Cardiac fibroblast (primary cell): ENCODE measurements at regions not wholly inside any gene's neighbourhood (a gene's known extent, or its start where the extent isn't known, plus 50 kb on each side); places are given as distances from the start of the nearest gene placed in this dataset.

ENCODE experiments used
- DNase-seq, 2 donors: peaks; one replicate each; pipeline versions ENCODE4 v3.0.0 to v3.0.0-alpha.2; 2010; ENCODE audit warnings: low read depth in 2 of 2
- H3K4me3 ChIP-seq, 2 donors: replicated peaks in 1 of 2; 1 replicate in 1 of 2; 2 replicates in 1 of 2; pipeline ENCODE4 v1.5.1; 2011; ENCODE audit warnings: low read depth in 2 of 2, low read length in 2 of 2, mild to moderate bottlenecking in 2 of 2, moderate library complexity in 1 of 2
- TF ChIP-seq, protein P1 (sequence below): IDR thresholded peaks from one replicate; pipeline ENCODE4 v1.5.1; 2011; ENCODE audit warnings: low read depth, mild to moderate bottlenecking, low read length, inconsistent platforms

DNA sequence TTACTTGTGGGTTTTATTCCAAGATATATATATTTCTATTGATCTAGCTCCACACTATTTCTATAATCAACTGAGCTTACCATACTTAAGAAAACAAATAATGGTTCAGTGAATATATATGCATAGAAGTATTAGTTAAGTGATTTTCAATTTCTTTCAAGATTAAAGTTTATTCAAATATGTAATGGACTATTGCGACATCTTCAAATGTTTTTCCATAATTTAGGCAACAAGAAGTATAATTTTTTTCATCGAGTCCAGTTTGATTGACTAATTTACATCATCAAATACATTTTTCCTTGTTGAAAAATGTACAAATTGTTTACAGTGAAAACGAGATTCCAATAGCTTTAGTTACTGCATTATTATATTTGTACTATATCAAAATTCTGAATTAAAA is 528.6 kb downstream of the PTPRC start:
- TF ChIP-seq, protein P1, sequence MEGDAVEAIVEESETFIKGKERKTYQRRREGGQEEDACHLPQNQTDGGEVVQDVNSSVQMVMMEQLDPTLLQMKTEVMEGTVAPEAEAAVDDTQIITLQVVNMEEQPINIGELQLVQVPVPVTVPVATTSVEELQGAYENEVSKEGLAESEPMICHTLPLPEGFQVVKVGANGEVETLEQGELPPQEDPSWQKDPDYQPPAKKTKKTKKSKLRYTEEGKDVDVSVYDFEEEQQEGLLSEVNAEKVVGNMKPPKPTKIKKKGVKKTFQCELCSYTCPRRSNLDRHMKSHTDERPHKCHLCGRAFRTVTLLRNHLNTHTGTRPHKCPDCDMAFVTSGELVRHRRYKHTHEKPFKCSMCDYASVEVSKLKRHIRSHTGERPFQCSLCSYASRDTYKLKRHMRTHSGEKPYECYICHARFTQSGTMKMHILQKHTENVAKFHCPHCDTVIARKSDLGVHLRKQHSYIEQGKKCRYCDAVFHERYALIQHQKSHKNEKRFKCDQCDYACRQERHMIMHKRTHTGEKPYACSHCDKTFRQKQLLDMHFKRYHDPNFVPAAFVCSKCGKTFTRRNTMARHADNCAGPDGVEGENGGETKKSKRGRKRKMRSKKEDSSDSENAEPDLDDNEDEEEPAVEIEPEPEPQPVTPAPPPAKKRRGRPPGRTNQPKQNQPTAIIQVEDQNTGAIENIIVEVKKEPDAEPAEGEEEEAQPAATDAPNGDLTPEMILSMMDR = no peak
- no peak for DNase-seq
- no peak overlapping the region for H3K4me3 ChIP-seq

DNA sequence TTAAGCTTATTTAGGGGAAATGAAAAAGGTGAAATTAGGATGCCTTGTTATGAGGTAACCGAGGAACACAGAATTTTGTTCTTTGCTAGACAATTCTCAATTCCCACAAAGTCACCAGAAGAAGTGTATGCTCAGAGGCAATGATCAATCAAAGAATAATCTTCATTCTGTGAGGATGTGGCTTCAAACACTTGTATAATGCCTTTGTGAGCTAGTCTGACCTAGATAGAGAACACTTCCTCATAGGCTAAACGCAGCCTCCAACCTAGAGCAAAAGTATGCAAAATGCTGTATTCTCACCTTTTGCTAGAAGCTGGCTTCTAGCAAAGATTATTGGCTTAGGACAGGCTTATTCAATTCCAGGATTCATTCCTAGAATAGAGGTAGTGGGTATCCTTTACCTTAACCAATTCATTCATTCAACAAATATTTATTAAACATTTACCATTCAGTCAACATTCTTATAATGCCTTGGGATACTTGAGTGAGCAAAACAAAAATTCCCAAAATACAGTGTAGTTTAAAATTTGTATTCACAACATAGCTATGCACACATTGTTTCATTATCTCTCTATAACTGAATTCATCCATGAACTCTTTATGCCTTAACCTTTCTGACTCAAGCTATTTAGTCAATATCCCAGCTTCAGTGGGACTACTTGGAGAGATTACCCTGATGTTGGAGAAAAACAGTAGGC is 530.2 kb downstream of the PTPRC start:
- TF ChIP-seq, protein P1 = no peak
- no peak overlapping the region for H3K4me3 ChIP-seq
- DNase-seq = no peak

DNA sequence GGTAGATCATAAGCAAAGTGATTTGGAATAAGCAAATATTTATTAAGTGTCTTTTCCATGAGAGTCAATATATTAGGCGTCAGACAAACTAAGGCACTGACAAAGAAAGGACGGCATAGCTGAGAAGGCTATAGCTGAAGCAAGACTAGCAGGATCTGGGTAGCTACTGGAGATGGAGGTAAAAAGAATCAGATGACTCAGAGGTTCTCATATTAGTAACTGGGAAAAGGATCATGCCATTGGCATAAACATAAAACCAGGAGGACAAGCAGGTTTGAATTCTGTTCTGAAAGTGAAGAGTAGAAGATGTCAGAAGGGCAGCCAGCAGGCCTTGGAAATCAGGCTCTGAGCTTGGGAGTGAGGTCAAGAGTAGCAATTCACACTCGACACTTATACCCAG is 531.9 kb downstream of the PTPRC start:
- TF ChIP-seq, protein P1 = no peak
- no peak for DNase-seq
- no peak overlapping the region for H3K4me3 ChIP-seq

DNA sequence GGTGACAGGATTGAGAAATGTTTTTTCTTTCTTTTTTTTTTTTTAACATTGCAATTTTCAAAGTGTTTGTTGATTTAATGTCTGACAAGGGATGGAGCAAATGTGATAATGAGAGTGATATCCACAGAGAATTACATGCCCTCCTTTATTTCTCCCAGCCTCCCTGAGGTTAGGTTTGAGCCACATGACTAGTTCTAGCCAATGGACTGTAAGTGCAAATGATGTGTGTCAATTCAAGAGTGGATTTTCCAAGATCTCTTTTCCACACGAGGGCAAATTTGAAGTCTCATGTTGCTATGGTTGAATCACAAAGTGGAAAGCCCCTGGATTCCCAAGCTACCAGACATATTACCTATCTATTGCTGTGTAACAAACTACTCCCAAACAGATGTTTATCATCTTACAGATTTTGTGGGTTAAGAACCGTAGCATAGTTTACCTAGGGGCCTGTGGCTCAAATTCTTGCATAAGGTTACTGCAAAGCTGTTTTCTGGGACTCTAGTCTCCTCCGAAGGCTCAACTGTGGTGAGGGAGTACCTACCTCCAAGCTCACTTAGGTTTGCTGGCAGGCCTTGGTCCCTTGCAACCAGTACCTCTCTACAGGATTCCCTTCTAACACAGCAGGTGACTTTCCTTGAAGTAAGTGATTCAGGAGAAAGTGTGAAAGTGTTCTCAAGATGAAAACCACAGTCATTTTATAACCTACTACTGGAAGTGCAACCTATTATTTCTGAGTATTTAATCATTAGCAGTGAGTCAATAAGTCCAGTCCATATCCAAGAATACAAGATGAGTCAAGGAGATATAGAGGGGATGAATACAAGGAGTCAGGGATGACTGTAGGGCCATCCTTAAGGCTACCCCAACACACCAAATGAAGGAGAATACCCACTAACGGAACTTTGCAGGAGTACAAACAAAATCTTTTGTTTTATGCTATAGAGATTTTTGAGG is 533.6 kb downstream of the PTPRC start:
- H3K4me3 ChIP-seq = no peak overlapping the region
- TF ChIP-seq, protein P1 = no peak
- DNase-seq = peak in 1 of 2 donors; percentile 8

DNA sequence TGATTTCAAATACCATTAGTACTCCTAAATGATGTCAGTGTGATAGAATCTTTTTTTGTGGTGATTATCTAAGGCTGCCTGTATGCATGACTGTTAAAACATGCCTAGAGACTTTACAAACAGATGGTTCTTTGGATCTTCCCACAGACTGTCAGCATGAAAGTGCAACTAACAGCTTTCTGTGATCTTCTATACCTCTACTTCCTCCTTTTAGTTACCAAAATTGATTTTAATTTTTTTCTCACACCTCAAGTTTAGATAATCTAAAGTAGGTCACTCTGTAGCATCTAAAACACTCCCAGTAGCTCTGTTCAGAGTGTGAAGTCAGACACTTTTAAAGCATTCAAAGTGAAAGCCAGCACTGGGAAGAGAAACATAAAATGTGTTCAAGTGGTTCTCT is 534.5 kb downstream of the PTPRC start:
- TF ChIP-seq, protein P1 = no peak
- H3K4me3 ChIP-seq = no peak overlapping the region
- peak in 1 of 2 donors; percentile 29 for DNase-seq

DNA sequence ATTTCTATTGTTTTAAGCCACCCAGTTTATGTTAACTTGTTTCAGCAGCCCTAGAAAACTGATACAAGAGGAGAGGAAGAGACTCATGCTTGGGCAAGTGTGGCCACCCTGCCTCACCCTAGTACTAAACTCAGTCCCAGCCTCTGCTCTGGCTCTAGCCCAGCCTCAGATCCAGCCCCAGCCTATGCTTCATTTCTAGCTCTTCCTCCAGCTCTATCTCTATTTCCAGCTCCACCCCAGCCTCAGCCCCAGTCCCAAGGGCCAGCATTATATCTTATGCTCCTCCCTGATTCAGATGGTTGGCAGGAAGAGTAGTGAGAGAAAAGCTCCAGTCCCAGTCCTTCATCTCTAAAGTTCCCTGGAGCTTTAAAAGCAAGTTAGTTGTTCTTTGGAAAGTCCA is 535.5 kb downstream of the PTPRC start:
- TF ChIP-seq, protein P1 = no peak
- peak in 1 of 2 donors; percentile 16 for DNase-seq
- no peak overlapping the region for H3K4me3 ChIP-seq
